AG09309 (cell line): ENCODE measurements at regions not wholly inside any gene's neighbourhood (a gene's known extent, or its start where the extent isn't known, plus 50 kb on each side); places are given as distances from the start of the nearest gene placed in this dataset.

Experiments
- DNase-seq: peaks from one replicate; pipeline ENCODE4 v3.0.0-alpha.2; 2010; ENCODE audit warnings: low read depth
- H3K4me3 ChIP-seq: 2 replicates; pipeline ENCODE4 v1.5.1; 2011; ENCODE audit warnings: mild to moderate bottlenecking, low read depth, low read length, moderate library complexity; ENCODE audit not compliant: control insufficient read depth
- TF ChIP-seq, protein P1 (sequence below): IDR thresholded peaks from 2 replicates; pipeline ENCODE4 v1.5.1; 2011; ENCODE audit warnings: mild to moderate bottlenecking, low read depth, low read length, inconsistent platforms; ENCODE audit not compliant: insufficient read depth, control insufficient read depth; ENCODE audit errors: missing control alignments

DNA sequence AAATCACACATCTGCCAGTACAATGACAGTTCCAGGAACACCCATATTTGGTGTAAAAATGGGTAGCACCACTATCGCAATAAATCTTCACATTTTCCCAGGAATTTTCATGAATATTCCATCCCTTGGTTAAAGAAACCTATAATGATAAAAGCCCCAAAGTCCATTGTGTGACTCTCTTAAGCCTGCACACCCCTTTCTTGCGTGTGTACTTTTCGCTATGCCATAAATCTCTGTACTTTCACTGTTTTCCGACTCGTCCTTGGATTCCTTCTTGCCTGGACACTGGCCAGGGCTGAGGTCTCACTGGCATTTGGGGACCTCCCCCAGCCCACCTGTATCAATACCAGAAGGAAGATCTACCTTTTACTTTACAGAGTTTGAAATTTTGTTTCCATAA, 172.3 kb downstream of the RNF152 start:
- TF ChIP-seq, protein P1, sequence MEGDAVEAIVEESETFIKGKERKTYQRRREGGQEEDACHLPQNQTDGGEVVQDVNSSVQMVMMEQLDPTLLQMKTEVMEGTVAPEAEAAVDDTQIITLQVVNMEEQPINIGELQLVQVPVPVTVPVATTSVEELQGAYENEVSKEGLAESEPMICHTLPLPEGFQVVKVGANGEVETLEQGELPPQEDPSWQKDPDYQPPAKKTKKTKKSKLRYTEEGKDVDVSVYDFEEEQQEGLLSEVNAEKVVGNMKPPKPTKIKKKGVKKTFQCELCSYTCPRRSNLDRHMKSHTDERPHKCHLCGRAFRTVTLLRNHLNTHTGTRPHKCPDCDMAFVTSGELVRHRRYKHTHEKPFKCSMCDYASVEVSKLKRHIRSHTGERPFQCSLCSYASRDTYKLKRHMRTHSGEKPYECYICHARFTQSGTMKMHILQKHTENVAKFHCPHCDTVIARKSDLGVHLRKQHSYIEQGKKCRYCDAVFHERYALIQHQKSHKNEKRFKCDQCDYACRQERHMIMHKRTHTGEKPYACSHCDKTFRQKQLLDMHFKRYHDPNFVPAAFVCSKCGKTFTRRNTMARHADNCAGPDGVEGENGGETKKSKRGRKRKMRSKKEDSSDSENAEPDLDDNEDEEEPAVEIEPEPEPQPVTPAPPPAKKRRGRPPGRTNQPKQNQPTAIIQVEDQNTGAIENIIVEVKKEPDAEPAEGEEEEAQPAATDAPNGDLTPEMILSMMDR = no peak
- no peak for DNase-seq
- no peak overlapping the region for H3K4me3 ChIP-seq

DNA sequence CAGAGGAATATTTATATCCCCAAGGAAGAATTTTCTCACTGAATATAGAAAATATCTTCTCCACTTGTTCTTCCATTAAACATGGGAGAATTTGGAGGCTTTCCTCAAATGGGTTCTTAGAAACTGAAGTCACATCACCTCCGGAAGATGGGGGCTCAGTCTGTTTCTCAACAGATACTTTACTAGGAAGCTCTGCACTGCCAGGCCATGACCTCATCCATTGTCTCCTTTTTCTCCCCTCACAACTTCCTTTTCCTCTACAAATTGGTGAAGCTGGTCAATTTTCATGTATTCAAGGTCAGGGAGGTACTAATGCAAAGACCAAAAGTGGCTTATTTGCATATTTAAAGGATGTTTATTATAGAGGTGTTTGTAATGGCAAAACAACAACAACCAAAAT, 173.1 kb downstream of the RNF152 start:
- H3K4me3 ChIP-seq = no peak overlapping the region
- no peak for DNase-seq
- TF ChIP-seq, protein P1 = no peak

DNA sequence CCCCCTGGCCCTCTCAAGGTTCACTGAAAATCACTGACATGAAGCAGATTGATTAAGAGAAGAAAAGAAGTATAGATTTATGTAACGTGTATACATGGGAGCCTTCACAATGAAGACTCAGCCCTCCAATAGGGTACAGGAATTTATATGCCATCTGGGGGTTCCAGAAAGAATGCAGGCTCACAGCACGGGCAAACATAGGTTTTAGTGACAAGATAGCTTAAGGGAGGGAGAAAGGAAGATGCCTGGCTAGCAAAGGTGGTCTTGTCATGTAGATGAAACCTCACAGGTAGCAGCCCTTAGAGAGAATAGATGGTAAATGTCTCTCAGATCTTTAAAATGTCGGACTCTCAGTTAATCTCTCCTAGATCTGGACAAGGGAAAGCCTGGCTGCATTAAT, 173.9 kb downstream of the RNF152 start:
- TF ChIP-seq, protein P1 = no peak
- no peak for DNase-seq

GRCh38 chr18:61714421-61714820, 178.4 kb downstream of the RNF152 start:
- TF ChIP-seq, protein P1 = no peak
- H3K4me3 ChIP-seq = no peak overlapping the region
- DNase-seq = no peak

More for the DNA sequence above, 173.9 kb downstream of the RNF152 start:
- H3K4me3 ChIP-seq = no peak overlapping the region

GRCh38 chr18:61713502-61713901, 179.3 kb downstream of the RNF152 start:
- H3K4me3 ChIP-seq = no peak overlapping the region
- no peak for DNase-seq
- TF ChIP-seq, protein P1 = no peak

- no peak overlapping the region for H3K4me3 ChIP-seq
- DNase-seq = no peak
- TF ChIP-seq, protein P1 = no peak
Measured at GRCh38 chr18:61710082-61710620, 182.7 kb downstream of the RNF152 start.
